IPS DF 6.9 (cell line): ENCODE measurements at regions not wholly inside any gene's neighbourhood (a gene's known extent, or its start where the extent isn't known, plus 50 kb on each side); places are given as distances from the start of the nearest gene placed in this dataset.
"Not testable (repeated sequence)": the region's sequence is repeated elsewhere in the genome, so short reads cannot be mapped to it uniquely, and the experiment has no call there.

Source experiments
- DNase-seq: peaks from one replicate; pipeline ENCODE4 v3.0.0-alpha.2; 2013; ENCODE audit warnings: low read depth, low spot score
- H3K27ac ChIP-seq: one replicate; pipeline ENCODE4 v1.5.1; 2013; ENCODE audit warnings: low read length, control low read depth
- H3K27me3 ChIP-seq: 2 replicates; pipeline ENCODE4 v1.6.1; 2013; ENCODE audit warnings: mild to moderate bottlenecking, low read length; ENCODE audit not compliant: control insufficient read depth, insufficient read depth
- H3K36me3 ChIP-seq: 2 replicates; pipeline ENCODE4 v1.6.1; 2013; ENCODE audit warnings: low read length; ENCODE audit not compliant: control insufficient read depth, insufficient read depth
- H3K4me1 ChIP-seq: 2 replicates; pipeline ENCODE4 v1.6.1; 2013; ENCODE audit warnings: low read length; ENCODE audit not compliant: control insufficient read depth, insufficient read depth
- H3K4me3 ChIP-seq: 2 replicates; pipeline ENCODE4 v1.5.1; 2013; ENCODE audit warnings: mild to moderate bottlenecking, low read length
- H3K9me3 ChIP-seq: 2 replicates; pipeline ENCODE4 v1.6.1; 2013; ENCODE audit warnings: low read length, inconsistent platforms; ENCODE audit not compliant: control insufficient read depth, insufficient read depth
- WGBS: extraction: QIAGEN DNeasy Blood & Tissue Kit; methylation state at CpG from one replicate; pipeline ENCODE4 v1.1.7; 2013; ENCODE audit warnings: mixed read lengths, missing lambda C conversion rate; ENCODE audit not compliant: insufficient read length, insufficient coverage; 5-methylcytosine and 5-hydroxymethylcytosine counted together

DNA sequence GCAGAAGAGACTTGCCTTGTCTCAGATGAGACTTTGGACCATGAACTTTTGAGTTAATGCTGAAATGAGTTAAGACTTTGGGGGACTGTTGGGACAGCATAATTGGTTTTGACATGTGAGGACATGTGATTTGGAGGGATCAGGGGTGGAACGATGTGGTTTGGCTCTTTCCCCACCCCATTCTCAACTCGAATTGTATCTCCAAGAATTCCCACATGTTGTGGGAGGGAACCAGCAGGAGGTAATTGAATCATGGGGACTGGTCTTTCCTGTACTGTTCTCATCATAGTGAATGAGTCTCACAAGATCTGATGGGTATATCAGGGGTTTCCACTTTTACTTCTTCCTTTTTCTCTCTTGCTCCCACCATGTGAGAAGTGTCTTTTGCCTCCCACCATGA lies 229.7 kb upstream of the KCND2 start:
- no peak overlapping the region for H3K27ac ChIP-seq
- no peaks in the 10 kb centered on the region for H3K9me3 ChIP-seq
- H3K4me1 ChIP-seq = no peaks in the 10 kb centered on the region
- H3K36me3 ChIP-seq = no peaks in the 10 kb centered on the region
- no peak overlapping the region for H3K4me3 ChIP-seq
- no peaks in the 10 kb centered on the region for H3K27me3 ChIP-seq
- no peak for DNase-seq
- WGBS = no CpG with 5 or more reads among the region's 2 CpGs

DNA sequence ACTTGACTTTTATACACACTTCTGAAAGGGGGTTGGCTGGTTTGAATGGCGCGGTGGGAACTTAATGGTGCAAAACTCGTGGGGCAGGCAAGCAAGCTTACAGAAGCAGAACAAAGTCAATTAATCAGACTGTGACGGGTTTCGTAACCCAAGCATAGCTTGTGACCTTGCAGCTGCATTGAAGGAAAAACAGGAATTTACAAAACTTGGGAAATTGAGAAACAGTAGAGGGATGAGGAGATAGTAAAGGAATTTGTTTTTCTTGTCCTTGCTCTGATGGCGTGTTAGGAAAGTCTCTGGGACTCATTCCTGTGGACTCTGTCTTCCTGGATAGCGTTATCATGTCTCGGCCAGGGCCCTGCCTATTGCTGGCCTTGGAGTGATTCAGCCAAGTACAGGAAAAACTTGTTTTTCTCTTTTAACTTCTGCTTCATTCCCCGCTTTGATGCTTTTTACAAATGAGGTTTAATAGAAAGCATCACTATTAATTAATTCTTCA lies 220.0 kb upstream of the KCND2 start:
- Histone ChIP-seq H3K27me3 (no peaks in the 10 kb centered on the region), H3K36me3 (no peaks in the 10 kb centered on the region), H3K9me3 (no peaks in the 10 kb centered on the region), H3K4me3 (no peak overlapping the region), H3K4me1 (no peaks in the 10 kb centered on the region), H3K27ac (no peak overlapping the region)
- no CpG with 5 or more reads among the region's 9 CpGs for WGBS
- no peak for DNase-seq

DNA sequence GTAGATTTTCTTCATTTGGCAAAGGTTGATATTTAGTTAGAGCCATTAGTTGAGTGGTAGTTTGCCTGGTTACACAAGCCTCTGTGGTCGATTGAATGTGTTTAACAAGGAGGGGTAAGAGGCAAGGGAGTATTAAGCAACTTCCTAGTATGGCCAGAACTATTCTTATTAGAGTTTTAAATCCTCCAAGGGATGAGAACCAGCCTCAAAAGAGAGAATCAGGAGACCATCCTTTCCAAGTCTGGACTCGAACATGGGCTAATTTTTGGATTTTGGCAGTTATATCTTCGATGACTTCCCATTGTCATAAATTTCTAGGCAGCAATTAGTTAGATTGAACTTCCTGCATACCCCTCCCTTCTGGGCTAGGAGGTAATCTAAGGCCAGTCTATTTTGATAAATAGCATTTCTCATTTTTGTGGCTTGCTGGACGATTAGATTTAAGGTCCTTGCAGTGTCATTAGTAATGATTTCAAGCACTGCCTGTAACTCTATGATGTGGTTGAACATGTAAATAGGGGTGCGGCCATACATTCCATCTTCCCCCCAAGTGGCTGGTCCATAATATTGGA lies 219.5 kb upstream of the KCND2 start:
- Histone ChIP-seq H3K9me3 (no peaks in the 10 kb centered on the region), H3K27ac (no peak overlapping the region), H3K4me1 (no peaks in the 10 kb centered on the region), H3K27me3 (no peaks in the 10 kb centered on the region), H3K36me3 (no peaks in the 10 kb centered on the region), H3K4me3 (no peak overlapping the region)
- DNase-seq = no peak
- WGBS = no CpG with 5 or more reads among the region's 5 CpGs

DNA sequence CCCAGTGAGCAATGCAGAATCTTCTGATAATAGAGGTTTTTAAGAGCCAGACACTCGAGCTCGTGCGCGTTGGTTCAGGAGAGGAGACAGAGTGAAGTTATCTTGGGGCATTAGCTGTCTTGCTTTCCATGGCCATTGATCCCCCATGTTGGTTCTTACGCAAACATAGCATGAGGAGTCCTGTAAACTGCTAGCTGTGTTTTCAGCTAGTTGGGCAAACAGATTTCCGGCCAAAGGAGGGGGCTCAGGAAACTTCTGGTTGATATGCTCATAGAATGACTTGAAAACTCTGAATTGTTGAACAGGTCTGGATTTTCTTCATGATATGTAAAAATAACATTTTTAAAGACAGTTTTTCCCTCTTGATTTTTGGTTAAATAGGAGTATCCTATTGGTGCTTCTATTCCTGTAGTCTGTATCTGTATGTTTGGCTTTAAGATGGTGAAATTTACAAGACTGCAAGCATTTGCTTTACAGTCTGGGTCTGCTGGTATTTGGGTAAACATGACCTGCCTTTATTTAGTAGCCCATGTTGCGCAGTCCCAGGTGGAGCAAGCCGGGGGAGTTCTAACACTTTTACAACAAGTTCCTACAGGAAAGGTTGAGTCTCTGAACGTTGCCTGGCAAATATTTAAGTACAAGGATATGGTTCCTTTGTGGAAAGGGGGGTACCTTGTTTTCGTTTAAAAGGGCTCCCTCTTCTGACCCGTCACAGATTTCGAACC lies 218.4 kb upstream of the KCND2 start:
- DNase-seq = no peak
- no peak overlapping the region for H3K4me3 ChIP-seq
- H3K27ac ChIP-seq = no peak overlapping the region
- H3K4me1 ChIP-seq = no peaks in the 10 kb centered on the region
- WGBS = no CpG with 5 or more reads among the region's 12 CpGs
- no peaks in the 10 kb centered on the region for H3K27me3 ChIP-seq
- no peaks in the 10 kb centered on the region for H3K36me3 ChIP-seq
- H3K9me3 ChIP-seq = no peaks in the 10 kb centered on the region

DNA sequence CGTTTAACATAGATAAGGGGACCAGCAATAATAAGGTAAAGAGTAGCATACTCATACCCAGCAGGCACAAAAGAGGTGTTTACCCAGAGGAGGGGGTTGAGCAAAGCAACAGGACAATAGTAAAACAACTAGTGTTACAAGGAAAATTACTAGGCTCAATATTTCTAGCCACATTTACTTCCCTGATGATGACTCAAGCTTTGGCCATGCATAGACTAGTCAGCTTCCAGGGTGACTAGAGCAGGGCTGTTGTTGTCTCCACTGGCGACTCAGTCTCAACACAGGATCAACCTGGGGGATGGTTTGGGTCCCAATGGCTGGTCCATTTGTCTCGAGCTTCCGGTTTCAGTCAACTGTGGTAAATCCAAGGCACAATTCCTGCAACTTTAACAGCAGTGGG lies 217.7 kb upstream of the KCND2 start:
- H3K4me1 ChIP-seq = no peaks in the 10 kb centered on the region

DNA sequence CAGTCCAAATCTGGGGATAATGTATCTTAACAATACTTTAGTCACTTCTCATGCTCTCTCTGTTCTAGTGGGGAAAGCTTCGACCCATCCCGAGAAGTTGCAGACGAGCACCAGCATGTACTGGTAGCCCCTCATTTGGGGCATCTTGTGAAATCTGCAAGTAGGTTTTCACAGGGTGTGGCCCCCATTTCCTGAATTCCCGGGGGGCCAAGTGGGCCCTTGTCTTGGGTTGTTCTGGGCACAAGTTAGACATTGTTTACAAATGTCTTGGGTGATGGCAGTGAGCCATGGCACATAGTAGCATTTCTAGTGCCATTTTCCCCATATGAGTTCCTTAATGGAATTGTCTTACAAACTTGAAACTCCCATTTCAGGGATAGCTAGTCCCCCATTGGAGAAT lies 216.7 kb upstream of the KCND2 start:
- no peak overlapping the region for H3K4me3 ChIP-seq
- H3K27me3 ChIP-seq = no peaks in the 10 kb centered on the region
- no peaks in the 10 kb centered on the region for H3K36me3 ChIP-seq
- no peak overlapping the region for H3K27ac ChIP-seq
- WGBS = no CpG with 5 or more reads among the region's 4 CpGs
- H3K9me3 ChIP-seq = no peaks in the 10 kb centered on the region
- H3K4me1 ChIP-seq = no peaks in the 10 kb centered on the region
- DNase-seq = no peak

More for the DNA sequence above, 217.7 kb upstream of the KCND2 start:
- no peak for DNase-seq
- no peaks in the 10 kb centered on the region for H3K9me3 ChIP-seq
- no peak overlapping the region for H3K27ac ChIP-seq
- H3K36me3 ChIP-seq = no peaks in the 10 kb centered on the region
- H3K27me3 ChIP-seq = no peaks in the 10 kb centered on the region
- no CpG with 5 or more reads among the region's 4 CpGs for WGBS
- no peak overlapping the region for H3K4me3 ChIP-seq

DNA sequence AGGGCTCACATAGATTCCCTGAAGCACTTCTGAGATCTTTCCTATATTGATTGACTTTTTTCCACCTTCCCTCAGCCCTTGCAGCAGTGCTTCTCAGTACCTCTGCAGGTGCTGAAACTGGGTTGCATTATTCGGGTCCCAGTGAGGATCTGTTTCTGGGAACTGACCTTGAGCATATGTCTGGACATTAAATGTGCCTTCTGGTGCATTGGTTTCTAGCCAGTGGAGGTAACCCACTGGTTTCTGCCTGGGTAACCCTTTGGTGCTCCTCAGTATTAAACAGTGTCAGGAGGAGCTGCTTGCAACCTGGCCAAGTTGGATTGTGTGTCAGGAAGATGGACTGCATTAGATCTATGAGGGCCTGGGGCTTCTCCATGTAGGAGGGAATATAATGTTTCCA lies 213.3 kb upstream of the KCND2 start:
- H3K4me3 ChIP-seq = no peak overlapping the region
- no peaks in the 10 kb centered on the region for H3K27me3 ChIP-seq
- H3K36me3 ChIP-seq = no peaks in the 10 kb centered on the region
- no peaks in the 10 kb centered on the region for H3K9me3 ChIP-seq
- WGBS = no CpG with 5 or more reads among the region's 1 CpG
- H3K4me1 ChIP-seq = no peaks in the 10 kb centered on the region
- H3K27ac ChIP-seq = no peak overlapping the region
- DNase-seq = no peak

DNA sequence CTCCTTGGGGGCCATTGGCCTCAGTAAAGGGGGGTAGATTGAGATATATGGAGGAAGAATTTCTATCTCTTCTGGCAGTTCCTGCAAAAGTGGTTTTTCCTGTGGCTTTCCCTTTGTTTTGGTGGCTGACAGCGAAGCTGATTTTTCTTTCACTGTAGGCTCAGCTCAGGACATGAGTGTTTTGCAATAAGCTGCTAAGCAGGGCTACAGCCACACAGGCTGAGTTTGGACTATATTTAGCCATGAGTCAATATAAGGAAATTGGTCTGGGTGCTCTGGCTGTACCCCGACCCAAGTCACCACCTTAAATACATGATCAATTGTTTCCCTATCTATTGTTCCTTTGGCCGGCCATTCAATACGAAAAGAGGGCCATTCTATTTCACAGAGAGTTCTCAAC lies 212.7 kb upstream of the KCND2 start:
- Histone ChIP-seq H3K27ac (no peak overlapping the region), H3K4me3 (no peak overlapping the region), H3K9me3 (no peaks in the 10 kb centered on the region), H3K27me3 (no peaks in the 10 kb centered on the region), H3K36me3 (no peaks in the 10 kb centered on the region), H3K4me1 (no peaks in the 10 kb centered on the region)
- DNase-seq = no peak
- no CpG with 5 or more reads among the region's 4 CpGs for WGBS

DNA sequence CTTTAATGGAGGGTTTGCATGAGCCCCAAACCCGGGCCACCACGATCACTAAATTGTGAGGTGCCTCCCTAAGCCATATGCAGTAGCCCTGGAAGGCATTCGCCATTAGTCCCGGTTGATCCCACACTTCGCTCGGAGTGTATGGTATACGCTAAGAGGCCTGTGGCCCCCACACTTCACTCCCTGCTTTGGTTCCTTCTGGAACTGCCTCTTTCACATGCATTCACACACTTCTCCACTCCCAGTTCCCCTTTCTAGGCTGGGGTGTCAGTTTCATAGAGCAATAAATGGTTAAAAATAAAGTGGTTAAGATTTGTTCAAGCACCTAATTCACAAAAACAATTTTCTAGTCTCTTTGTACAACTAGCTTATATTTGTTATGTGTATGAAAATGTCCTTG lies 212.1 kb upstream of the KCND2 start:
- Histone ChIP-seq H3K27ac (no peak overlapping the region), H3K4me1 (no peaks in the 10 kb centered on the region), H3K27me3 (no peaks in the 10 kb centered on the region), H3K36me3 (no peaks in the 10 kb centered on the region), H3K4me3 (no peak overlapping the region), H3K9me3 (no peaks in the 10 kb centered on the region)
- WGBS = no CpG with 5 or more reads among the region's 7 CpGs
- DNase-seq = no peak

DNA sequence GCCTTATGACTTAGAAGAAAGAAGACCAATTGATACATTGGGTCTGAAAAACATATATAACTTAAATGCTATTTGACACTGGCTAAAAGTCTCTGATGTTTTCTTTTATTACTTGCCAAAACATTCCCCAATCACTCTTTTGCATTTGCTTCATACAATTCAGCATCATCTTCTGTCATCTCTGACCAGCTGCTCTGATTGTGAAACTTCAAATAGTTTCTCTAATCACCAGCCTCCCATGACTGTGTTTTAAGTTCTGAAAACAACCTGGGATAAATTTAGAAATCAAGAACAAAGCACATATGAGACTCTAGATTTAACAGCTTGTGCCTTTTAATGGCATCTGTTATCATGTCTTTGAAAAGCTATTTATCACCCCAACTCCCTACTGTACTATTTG lies 208.4 kb upstream of the KCND2 start:
- no peak overlapping the region for H3K27ac ChIP-seq
- H3K36me3 ChIP-seq = no peaks in the 10 kb centered on the region
- no peaks in the 10 kb centered on the region for H3K4me1 ChIP-seq
- no peak for DNase-seq
- H3K9me3 ChIP-seq = peaks cover 2% of the 10 kb centered on the region; the same call in 1 of the 2 replicates
- H3K27me3 ChIP-seq = no peaks in the 10 kb centered on the region
- no peak overlapping the region for H3K4me3 ChIP-seq

DNA sequence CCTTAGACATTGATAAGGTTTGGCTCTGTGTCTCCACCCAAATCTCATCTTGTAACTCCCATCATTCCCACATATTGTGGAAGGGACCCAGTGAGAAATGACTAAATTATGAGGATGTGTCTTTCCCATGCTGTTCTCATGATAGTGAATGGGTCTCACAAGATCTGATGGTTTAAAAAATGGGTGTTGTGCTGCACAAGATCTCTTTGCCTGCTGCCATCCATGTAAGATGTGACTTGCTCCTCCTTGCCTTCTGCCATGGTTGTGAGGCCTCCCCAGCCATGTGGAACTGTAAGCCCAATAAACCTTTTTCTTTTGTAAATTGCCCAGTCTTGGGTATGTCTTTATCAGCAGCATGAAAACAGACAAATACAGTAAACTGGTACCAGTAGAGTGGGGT lies 206.1 kb upstream of the KCND2 start:
- H3K27me3 ChIP-seq, H3K36me3 ChIP-seq, H3K4me3 ChIP-seq, H3K9me3 ChIP-seq, H3K27ac ChIP-seq, DNase-seq, H3K4me1 ChIP-seq: not testable (repeated sequence)
